Suppressor macrophage treated with lipopolysaccharide for 4 hours (primary cell): ENCODE measurements at regions not wholly inside any gene's neighbourhood (a gene's known extent, or its start where the extent isn't known, plus 50 kb on each side); places are given as distances from the start of the nearest gene placed in this dataset.

Source experiments
- DNase-seq: peaks from one replicate; pipeline ENCODE4 v3.0.0-alpha.2; 2020

DNA sequence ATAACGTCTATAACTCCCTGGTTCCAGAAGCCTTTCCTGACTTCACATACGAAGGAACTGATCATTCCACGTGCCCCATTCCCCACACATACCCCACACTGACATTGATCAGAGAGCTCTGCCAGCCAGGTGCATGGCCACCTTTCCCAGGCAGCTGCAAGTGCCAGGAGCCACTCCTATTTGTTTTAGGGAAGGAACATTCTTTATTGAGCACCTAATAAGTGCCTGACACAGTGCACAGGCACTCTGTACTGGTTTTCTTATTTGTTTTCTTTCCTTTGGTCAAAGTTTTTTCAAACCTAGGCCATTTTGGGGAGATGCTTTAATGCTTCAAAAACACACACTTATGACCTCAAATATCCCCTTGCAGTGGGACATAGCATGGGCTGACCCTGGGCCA, 50.0 kb downstream of the PITPNM2 start:
- no peak for DNase-seq

DNA sequence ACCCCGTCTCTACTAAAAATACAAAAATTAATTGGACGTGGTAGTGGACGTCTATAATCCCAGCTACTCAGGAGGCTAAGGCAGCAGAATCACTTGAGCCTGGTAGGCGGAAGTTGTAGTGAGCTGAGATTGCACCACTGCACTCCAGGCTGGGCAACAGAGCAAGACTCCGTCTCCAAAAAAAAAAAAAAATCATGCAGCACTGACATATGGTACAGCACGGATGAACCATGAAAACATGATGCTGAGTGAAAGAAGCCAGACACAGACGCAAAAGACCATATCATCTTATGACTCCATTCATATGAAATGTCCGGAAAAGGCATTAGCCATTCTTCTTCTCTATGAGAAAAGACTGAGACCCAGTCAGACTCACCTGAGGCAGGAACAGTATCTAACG, 50.4 kb downstream of the PITPNM2 start:
- DNase-seq, result no peak

DNA sequence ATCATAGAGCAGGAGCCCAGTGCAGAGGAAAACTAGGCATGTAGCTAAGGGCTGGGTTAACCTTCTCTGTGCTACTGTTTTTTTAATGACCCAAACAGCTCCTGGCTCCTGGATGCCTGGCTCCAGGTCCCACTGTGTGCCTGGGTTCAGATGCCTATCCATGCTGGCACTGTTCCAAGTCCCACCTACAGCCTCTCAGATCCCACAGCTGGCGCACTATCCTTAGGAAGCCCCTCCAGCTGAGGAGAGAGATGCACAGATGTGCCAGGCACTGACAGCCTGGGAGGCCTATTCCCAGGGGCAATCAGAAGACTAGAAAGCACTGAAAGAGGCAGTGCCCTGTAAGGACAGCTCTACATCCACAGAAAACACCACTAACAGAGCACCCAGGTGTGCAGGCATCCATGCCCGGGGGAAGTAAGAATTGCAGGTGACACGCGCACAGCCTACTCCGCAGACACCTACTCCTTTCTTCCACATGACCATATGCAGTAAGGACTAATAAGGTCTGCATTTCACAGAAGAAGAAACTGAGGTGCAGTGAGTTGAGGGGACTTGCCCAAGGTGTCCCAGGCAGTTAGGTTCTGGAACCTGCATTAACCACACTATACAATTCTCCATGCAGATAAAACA, 51.2 kb downstream of the PITPNM2 start:
- no peak for DNase-seq

DNA sequence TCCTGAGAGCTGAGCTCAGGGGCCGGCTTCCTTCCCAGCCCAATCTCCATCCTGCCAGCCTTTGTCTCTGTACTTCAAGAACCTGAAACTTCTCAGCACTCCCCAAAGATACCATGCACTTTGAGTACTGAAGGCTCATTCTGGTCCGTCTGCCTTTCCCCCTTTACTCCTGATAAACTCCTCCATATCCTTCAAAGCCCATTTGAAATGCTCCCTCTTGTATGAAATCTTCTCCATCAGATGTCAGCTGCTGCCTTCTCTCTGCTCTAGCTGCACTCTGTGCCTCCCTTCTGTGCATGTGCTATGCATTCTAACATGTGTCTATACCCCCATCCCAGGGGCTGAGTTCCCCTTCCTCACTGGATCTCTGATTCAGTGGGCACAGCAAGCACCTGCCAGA, 52.1 kb downstream of the PITPNM2 start:
- DNase-seq, result no peak

DNA sequence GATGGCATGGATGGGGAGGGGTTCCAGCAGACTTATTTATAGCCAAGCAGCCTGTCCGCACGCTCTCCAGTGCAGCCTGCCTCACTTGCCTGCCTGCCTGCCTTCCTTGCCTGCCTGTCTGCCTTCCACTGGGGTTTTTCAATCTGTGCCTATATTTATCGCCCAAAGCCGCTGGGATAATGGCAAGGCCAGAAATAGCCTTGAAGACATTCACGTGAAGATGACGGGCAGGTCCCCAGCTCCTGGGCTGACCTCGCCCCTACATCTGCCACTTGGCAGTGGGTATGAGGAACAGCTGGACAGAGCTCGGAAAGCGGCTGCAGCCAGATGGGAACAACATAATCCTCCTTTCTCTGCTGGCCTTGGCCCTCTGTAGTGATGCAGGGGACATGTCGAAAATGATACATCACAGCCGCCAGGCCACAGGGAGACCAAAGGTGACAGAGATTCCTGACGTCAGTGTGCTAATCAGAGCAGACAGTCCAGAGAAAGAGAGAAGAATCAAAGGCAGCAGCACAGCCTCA, 53.3 kb downstream of the PITPNM2 start:
- no peak for DNase-seq

DNA sequence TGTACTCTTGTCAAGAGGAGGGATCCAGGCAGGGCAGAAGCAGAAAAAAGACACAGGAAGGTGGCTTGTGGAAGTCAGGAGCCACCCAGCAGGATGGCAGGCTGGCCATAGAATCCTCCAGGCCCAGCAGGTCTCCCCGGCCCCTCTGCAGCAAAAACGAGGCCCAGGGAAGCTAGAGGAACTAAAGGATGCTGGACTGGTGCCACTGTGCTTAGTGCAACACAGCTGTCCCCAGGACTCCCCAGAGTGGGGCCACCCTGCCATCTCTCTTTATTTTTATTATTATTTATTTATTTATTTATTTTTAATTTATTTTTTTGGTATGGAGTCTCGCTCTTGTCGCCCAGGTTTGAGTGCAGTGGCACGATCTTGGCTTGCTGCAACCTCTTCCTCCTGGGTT, 54.1 kb downstream of the PITPNM2 start:
- no peak for DNase-seq

DNA sequence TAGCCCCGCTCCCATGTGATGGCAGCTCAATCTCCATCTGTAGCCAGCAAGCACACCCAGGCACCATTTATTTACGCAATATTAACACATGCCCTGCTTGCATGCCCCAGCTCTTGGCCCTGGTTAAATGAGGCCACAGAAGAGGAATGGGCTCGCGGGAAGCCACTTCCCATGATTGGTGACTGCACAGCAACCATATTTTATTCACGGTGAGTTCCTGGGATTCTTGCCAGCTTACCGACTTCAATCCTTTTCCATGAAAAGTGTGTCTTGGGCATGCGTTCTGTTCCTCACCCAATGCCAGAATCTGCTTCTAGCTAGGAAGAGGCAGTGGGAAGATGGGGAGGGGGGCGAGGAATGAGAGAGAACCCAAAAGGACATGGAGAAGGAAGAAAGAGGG, 54.7 kb downstream of the PITPNM2 start:
- DNase-seq, result no peak

DNA sequence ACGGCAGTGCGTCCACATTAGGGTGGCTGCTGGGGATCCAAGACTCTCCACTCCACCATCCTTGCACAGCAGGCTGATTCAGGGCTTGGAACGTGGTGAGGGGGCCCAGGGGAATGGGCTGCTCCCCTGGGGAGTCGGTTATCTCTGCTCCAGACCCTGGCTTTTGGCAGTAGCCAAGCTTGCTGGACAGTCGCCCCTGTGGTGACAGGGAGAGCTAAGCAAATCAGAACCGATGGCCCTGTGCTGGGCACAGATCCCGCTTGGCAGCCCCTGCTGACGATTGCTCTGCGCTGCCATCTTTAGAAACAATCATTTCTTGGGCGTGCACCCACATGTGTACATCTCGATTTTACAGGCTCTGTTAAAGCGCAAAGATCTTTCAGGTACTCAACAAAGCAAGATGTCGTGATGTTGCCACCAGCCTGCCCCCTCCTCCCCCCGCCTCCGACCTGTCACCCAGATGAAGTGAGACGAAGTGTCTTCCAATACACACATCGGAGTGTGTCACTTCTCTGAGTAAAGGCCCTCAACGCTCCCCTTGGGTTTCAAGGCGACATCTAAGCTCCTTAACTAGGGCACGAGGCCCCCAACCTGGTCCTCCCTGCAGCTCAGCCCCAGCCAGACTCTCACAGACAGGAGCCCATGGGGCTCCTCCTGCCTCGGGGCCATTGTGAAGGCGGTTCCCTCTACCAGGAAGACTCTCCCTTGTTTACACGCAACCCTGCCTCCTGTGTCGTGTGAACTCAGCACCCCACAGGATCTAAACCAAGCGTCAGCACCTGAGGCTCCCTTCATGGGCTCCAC, 55.6 kb downstream of the PITPNM2 start:
- no peak for DNase-seq

DNA sequence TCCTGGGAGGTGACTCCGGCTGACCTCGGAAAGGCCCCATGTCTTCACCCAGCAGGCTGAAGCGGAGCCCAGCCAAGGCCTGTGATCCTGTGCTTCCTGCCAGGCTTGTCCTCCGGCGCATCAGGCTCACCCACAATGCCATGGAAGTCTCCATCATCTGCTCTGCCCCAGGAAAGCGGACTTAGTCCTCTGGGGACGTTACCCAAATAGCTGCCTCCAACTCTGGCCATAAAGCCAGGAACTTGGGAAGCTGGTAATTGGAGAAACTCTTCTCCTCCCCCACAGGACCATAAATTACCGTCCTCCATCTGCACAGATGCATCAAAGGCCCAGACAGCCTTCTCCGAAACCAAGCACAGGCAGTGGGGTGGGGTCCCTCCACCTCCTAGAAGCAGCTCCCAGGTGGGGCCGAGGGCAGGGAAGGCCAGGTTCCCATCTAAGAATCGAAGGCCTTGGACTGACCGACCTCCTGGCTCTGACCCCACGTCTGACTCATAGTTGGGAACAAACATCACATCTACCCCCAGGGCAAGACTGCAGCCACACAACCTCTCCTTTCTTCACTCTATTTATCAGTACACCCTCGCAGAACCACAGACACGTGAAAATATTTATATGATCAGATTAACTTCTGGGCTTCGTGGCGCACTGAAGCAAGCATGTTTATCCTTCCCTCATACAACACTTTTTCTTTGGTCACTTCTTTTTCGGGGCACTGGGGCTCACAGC, 56.4 kb downstream of the PITPNM2 start:
- no peak for DNase-seq

DNA sequence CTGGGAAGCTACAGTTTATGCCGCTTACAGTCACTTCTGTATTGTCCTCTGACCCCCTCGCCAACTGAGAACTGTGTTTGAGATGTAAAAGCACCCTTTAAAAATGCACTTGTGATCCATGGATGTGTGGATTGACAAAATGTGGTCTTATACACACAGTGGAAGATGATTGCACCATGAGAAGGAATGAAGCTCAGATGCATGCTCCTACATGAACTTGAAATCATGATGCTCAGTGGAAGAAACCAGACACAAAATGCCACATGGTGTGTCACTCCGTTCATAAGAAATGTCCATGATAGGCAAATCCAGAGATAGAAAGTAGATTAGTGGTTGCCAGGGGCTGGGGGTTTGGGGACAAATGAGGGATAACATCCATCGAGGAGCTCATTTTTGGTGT, 58.0 kb downstream of the PITPNM2 start:
- DNase-seq, result no peak

DNA sequence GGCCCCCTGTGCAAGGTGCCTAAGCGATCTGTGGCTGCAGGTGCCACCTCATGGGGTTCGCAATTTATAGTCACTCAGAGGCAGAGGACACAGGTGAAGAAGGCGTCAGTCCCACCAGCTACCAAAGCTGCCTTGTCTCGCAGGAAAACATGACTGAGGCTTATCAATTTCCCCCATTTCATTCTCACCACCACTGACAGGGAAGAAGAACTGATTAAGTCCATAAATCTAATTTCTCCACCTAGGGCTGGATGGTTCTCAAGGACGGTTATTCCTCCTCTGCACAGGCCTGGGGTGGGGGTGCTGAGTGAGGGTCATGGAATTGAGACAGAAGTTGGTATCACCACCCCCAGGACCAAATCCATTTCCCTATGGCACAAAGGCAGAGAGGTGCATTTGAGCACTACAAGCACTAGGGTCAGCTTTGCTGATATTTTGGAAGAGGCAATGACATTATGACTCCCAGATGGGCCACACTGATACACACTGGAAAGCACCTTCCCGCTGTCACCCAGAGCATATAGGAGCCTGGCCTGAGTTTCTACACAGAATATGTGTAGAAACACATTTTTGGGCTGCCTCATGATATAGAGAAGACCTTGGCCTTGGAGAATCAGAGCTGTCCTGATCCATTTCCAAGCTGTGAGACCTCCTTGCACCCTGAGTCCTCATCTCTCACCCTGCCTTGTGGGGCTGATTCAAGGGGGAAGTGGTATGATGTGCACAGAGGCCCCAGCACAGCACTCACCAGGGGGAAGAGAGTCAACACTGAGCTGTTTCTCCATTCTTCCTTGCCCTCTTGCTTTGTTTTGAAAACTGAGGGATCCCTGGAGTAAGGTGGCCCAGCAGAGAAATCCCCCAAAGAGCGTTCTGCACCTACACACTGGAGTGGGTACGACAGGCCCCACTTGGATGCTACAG, 59.4 kb downstream of the PITPNM2 start:
- DNase-seq, result peak; percentile 34

DNA sequence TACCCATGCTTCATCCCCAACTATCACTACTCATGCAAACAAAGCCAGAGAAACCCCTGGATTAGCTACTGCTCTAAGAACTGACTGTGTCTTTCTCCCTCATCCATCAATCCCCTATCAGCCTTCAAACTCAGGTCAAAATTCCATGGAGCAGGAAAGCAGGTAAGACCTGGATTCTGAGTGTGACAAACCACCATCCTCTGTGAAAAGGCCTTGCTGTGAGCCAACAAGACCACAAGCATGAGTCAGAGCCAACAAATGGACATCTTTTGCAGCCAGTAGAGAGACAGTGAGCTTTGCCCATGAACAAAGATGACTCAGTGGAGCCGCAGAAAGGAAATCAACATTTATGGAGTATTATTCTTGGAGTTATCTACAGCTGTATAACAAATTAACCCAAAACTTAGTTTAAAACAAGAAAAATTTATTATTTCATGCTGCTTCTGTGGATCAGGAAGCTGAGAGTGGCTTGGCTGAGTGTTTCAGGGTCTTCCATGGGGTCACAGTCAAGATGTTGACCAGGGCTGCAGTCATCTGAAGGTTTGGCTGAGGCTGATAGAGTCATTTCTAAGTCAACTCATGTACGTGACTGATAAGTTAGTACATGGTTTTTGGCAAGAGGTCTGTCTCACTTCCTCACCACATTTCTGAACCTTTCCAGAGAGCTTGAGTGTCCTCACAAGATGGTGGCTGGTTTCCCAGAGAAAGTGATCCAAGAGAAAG, 61.1 kb downstream of the PITPNM2 start:
- DNase-seq, result peak; percentile 75

DNA sequence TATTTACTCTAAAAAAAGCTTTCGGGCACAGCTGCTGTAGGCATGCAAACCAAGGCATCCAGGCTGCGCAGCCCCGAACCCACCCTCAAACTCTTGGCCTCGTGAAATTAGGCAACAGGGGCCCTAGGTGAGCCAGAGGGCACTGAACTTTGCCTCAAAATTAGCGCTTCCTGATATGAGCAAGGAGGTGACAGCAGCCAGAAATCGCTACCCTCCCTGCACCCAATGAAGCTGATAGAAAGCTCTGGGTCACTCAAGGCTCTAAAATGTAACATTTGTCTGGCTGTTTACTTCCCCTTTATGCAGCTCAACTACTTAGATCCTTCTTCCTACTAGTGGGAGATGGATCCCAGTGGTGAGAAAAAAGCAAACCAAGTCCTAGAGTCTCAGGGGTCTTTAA, 61.8 kb downstream of the PITPNM2 start:
- DNase-seq, result peak; percentile 59

DNA sequence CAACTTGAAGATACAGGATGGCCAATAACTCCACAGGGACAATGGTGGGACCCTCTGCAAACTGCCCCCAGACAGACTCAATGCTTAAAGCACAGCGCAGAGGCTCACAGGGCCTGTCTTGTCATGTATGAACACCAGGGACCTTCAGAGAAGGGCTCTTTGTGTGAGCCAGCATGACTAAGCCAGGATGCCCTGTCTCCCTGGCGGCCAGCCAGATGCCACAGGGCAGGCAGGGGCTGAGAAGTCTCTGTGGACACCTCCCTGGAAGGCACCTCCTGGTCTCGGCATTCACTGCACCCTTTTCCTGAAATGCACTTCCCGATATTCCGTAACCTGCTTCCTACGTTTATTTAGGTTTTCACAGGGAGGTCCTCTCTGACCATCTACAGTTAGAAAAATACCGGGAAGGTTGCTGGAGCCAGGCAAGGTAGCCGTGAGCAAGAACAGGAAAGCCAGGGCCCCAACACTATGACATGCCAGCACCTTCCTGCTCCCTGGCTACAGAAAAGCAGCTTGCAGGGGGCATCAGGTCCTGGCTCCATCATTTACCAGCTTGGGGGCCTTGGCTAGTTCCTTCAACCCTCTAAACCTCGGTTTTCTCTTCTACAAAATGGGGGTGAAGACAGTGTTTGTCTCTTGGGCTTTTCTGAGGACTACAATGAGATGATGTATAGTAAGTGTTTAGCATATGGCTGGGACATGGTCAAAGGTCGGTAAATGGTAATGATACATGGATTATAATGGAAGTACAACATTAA, 65.0 kb downstream of the PITPNM2 start:
- peak; percentile 51 for DNase-seq

DNA sequence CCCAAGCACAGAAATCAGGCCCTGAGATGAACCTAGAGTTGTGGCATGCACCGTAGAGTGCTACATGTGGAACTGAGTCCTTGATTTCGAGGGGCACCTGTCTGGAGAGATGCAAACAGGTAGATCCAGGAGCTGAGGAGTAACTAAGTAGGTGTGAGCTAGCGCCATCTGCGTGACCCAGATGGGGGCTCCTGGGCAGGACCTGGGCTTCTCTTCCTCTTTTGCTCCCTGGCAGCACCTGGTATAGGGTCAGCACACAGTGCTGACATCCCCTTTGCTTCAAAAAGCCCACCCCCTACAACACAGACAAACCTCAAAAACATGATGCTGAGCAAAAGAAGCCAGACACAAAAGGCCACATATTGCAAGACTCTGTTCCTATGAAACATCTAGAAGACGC, 65.8 kb downstream of the PITPNM2 start:
- DNase-seq, result no peak

DNA sequence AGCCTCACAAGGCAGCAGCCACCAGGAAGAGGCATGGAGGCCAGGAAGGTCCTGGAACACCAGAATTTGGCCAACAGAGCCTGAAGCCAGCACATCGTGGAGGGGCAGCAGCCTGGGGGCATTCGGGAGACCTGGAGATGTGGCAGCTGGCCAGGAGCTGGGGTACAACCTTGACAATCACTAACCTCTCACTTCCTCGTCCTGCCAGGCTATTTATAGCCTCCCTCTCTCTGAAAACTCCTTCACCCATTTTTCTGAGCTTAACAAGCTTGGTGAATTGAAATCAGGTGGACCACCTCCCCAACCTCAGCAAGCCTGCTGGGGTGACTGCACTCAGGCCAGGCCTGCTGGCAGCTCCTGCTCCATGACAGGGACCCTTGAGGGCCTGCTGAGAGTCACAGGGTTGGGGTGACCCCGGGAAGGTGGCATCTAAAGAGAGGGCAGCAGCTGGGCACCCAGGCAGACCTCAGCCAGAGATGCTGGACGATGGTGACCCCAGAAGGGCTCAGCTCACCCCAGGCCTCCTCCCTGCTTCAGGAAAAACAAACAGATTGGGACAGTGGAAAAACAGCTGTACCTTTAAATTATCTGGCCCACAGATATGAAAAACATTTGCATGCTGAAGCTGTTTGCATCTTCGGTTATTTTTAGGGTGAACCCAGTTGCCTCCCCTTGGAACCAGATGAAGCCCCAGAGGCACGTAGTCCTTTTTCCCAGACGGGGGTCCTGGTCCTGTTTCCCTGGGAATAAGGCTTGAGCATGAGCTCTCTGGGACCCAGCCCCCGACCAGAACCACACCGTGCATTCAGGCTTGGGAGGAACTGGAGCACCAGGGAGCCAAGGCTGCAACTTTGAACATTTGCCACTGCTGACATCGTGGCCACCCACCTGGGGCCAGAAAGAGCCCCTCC, 67.0 kb downstream of the PITPNM2 start:
- no peak for DNase-seq

DNA sequence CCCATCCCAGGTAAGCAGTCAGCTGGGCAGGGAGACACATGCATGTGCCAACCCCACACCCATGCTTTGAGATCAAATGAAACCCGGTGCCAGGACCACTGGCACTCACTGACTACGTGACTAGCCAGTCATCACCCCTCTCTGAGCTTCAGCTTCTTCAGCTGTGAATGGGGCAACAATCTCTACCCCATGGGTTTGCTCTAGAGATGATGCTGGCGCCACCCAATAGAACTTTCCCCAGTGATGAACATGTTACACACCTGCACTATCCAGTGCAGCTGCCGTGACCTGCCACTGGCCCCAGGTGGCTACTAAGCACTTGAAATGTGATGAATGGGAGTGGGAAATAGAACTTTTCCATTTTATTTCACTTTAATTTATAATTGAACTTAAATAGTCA, 70.3 kb downstream of the PITPNM2 start:
- DNase-seq, result no peak

DNA sequence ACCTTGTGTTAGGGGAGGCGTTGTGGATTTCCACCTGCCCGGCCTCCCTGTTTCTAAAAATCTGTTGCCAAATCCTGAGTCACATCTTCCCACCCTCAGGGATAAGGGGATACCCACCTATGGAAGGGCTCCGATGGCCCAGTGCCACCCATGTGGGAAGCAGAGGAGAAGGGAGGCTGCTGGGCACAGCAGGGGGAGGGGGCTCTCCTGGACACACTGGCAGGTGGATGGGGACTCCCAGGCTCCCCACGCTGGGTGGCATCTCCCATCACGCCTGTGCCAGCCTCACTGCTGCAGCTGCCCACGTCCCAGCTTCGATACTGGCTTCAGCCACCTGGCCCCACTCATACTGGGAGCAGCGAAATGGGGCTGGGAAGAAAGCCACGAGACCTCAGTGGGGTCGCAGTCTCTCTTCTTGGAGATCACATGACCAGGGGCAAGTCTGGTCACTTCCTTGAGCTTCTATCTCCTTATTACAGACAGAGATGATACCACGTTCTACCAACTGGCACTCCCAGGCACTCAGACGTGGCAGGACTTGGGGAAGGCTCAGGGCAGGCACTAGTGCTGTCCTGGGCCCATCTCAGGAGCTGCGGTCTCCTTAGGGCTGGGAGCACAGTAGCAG, 72.2 kb downstream of the PITPNM2 start:
- DNase-seq, result no peak

DNA sequence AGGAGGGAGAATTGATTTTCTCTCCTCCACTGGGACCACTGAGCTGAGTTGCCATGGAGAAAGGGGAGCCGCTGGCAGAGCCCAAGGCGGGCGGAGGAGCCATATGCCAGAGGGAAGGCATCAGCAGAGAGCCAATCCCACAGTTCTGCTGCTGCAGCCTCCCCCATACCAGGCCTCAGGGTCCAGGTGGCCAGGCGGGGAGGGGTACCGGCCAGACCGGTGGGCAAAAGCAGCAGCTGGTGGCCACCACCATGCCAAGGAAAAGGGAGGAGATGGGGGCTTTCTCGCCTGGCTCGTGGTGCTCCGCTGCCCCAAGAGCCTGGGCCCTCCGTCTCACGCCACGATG, 72.8 kb downstream of the PITPNM2 start:
- no peak for DNase-seq
